Mucosa of gallbladder (tissue), 1 donor: ENCODE measurements at regions not wholly inside any gene's neighbourhood (a gene's known extent, or its start where the extent isn't known, plus 50 kb on each side); places are given as distances from the start of the nearest gene placed in this dataset.
"Not testable (repeated sequence)": the region's sequence is repeated elsewhere in the genome, so short reads cannot be mapped to it uniquely, and the experiment has no call there.

Source experiments
- DNase-seq: peaks from one replicate; pipeline ENCODE4 v3.0.0-alpha.2; 2020; ENCODE audit warnings: low spot score
- donor health status: DM: no; HTN: no; CAD: no.

DNA sequence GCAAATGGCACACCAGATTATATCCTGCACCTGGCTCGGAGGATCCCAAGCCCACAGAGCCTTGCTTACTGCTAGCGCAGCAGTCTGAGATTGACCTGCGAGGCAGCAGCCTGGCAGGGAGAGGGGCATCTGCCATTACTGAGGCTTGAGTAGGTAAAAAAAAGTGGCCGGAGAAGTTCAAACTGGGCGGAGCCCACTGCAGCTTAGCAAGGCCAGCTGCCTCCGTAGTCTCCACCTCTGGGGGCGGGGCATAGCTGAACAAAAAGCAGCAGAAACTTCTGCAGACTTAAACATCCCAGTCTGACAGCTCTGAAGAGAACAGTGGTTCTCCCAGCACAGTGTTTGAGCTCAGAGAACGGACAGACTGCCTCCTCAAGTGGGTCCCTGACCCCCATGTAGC lies 85.4 kb upstream of the TMEM170B start:
- not testable (repeated sequence) for DNase-seq

GRCh38 chr6:11450037-11450436 lies 87.5 kb upstream of the TMEM170B start:
- DNase-seq: no peak

DNA sequence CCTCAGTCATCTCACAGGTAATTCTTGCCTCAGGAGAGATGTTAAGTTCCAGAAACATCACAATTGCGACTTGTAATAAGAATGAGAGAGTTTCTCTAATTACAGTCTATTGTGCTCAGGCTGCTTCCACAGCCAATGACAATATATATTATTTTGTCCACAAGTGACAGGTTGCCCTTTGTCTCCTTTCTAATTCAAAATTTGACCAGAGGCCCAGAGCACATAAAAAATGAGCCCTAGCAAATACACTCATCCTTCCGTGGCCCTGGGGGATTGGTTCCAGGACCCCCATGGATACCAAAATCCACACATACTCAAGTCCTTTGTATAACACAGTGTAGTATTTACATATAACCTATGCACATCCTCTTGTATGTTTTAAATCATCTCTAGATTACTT lies 88.1 kb upstream of the TMEM170B start:
- DNase-seq: no peak

- DNase-seq: no peak
These were observed 89.5 kb upstream of the TMEM170B start for GRCh38 chr6:11448038-11448437.

GRCh38 chr6:11447265-11447664 lies 90.3 kb upstream of the TMEM170B start:
- no peak for DNase-seq

GRCh38 chr6:11445146-11445545 lies 92.4 kb upstream of the TMEM170B start:
- DNase-seq: no peak

DNA sequence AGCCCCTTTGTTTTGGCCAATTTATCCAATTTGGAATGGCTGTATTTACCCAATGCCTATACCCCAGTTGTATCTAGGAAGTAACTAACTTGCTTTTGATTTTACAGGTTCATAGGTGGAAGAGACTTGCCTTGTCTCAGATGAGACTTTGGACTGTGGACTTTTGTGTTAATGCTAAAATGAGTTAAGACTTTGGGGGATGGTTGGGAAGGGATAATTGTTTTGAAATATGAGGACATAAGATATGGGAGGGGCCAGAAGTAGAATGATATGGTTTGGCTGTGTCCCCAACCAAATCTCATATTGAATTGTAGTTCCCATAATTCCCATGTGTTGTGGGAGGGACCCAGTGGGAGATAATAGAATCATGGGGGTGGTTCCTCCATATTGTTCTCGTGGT lies 94.4 kb upstream of the TMEM170B start:
- not testable (repeated sequence) for DNase-seq

- DNase-seq: no peak
These were observed 95.1 kb upstream of the TMEM170B start for GRCh38 chr6:11442495-11442894.

GRCh38 chr6:11439876-11440275 lies 97.7 kb upstream of the TMEM170B start:
- no peak for DNase-seq

DNA sequence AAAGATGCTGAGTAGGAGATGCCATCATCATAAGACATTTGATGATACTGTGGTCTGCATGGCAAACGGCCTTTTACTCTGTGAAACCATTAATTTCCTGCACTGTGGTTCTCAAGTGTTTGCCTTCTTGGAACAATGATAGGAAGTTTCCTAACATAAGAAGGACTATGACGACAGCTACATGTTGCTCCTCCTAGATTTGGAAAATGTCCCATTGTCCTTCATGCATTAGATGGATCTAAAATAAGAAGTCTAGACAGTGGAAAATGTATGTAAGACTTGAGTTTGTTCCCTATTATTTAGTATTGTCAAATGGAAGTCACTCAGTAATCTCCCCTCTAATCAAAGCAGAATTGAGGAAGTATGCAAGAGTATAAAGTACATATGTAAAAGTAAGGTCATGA lies 98.5 kb upstream of the TMEM170B start:
- no peak for DNase-seq

DNA sequence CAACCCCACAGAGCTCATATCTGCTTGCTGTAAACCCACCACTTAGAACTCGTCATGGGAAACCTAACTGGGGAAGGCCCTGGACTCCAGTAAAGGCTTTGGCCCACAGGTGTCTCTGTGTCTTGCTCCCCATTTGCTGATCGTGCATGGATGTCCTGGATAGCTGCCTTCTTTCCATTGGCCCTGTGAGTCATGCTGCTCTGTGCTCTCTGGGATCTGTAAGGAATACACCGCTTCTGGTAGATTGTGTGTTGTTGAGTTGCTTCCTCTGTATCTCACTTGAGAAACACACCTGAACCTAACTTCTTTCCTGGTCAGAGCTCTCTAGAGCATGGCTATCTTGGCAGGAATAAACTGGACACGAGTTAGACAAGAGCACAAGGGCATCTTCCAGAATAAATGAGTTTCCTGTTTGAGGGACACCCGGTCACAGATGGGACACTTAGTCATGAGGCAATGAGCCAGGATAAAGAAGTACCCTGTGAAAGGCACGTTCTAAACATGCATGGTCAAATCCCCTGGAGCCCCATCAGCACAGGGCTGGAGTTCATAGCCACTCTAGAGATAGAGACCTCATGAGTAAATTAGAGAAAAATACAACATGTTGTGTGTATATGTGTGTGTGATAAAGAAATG lies 99.6 kb upstream of the TMEM170B start:
- no peak for DNase-seq

DNA sequence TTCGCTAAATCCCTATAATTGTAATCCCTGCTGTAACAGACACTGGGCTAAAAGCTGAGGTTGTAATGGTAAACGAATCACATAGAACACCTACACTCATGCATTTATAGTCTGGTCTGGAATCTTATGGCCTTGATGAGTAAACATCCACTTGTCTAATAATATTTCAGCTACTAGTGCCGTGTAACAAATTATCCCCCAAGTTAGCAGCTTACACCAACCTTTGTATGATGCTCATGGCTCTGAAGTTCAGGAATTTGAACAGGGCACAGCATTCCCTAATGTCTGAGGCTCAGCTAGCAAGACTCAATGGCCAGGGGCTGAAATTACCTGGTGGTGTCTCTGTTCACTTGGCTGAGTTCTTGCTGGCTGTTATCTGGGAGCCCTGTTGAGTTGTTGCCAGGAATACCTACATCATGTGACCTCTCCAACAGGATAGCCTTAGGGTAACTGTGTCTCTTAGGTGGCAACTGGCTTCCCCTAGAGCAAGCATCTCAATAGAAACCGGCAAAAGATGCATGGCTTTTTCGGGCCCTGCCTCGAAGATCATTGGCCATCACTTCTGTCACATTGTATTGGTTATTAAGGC lies 100.9 kb upstream of the TMEM170B start:
- DNase-seq: no peak

DNA sequence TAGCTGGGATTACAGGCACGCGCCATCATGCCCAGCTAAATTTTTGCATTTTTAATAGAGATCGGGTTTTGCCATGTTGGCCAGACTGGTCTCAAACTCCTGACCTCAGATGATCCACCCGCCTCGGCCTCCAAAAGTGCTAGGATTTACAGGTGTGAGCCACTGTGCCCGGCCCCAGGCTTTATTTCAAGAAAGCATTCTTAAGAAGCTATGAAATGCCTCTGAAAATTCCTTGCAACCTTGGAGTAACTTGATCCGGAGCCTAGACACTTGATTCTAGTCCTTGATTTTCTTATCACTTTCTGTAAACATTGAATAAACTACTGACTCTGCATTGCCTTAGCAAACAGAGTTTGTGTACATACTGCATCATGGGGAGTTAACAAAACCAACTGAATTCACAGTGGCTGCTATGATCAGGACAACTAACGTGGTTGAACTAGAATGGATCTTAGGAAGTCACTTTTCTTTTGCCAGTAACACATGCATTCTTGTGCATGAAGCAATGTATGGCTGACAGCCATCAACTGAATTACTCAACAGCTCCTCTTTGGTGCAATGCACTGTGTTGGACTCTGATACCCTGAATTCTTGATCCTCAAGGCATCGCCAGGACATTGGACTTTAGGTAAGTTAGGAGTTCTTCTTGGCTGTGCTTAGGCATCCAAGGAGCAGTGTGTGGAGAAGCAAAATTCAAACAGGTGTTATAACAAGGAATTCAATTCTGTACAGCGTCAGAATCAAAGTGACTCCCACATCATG lies 102.8 kb upstream of the TMEM170B start:
- DNase-seq: peak; percentile 67

GRCh38 chr6:11433860-11434259 lies 103.7 kb upstream of the TMEM170B start:
- no peak for DNase-seq

DNA sequence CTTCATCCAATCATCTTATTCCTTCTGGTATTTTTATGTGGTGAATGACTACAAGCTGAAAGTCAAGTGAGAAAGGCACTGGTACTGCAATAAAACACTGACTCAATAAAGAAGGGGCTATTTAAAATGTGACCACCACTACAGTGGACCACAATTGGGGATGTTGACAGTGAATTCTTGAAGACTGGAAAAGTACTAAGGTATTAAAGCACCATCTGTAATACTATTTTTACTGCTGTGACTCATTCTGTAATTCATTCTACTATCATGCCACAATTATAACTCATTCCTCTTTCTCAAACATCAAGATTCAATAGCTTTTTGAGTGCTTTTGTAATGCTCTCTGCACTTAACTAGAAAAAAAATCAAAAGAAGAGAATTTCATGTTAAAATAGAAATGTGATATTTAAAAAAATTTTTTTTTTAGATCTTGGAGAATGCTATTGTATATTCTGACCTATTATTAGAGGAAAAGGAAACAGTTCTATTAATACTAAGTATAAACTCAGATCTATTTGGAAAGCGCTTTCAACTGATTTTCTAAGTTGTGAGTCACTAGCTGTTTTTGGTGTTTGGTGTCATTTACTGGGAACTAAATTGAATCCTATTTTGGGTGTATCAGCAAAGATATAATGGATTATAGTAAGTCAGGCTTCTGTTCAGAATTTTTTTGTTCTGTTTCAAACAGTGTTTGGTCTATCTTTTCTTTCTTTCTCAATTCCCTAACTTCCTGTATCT lies 104.7 kb upstream of the TMEM170B start:
- no peak for DNase-seq

DNA sequence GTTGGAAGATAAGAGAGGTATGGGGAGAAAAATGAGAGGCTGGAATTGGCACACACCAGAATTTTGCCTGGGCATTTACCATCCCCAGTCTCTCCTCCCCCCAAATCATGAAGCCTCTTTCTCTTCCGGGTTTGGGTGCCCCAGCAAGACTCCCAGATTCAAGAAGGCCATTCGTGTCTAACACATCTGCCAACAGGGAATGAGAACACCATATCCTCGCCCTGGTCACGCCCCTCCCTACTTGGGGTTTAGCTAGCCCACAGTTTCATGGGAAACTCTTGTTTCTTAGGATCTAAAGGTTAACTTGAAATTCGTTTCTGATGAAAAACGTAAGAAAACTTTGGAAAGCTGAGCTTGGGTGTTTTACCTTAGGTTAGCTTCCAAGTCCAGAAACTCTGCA lies 105.5 kb upstream of the TMEM170B start:
- DNase-seq: no peak

- no peak for DNase-seq
These were observed 106.1 kb upstream of the TMEM170B start for GRCh38 chr6:11431455-11431937.

GRCh38 chr6:11430036-11430435 lies 107.5 kb upstream of the TMEM170B start:
- DNase-seq: no peak

GRCh38 chr6:11429577-11429976 lies 108.0 kb upstream of the TMEM170B start:
- no peak for DNase-seq

DNA sequence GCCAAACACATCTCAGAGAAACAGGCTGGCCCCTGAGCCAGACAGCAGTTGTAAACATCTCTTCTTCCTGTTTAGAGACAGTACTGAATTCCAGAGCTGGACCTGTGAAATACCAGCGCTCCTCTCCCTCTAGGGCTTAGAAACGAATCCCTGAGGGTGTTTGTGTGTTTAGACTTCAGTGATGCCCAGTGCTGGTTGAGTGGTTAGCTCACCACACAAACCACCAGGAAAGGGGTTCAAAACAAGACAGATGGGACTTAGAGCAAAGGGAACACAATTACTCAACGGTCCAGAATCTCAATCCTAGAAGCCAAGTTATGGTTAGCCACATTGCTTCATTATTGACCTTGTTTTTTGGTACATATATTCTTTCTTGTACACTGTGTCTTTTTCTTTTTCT lies 108.7 kb upstream of the TMEM170B start:
- DNase-seq: no peak

GRCh38 chr6:11428371-11428770 lies 109.2 kb upstream of the TMEM170B start:
- no peak for DNase-seq

- no peak for DNase-seq
These were observed 109.8 kb upstream of the TMEM170B start for GRCh38 chr6:11427723-11428245.
